ENCODE measurements at regions not wholly inside any gene's neighbourhood (a gene's known extent, or its start where the extent isn't known, plus 50 kb on each side); places are given as distances from the start of the nearest gene placed in this dataset.
"Not testable (repeated sequence)": the region's sequence is repeated elsewhere in the genome, so short reads cannot be mapped to it uniquely, and the experiment has no call there.

GRCh38 chr12:11446372-11446771 is 51.0 kb upstream of the PRB2 start:
- no peak for DNase-seq

- no peak for DNase-seq
These were observed 62.8 kb upstream of the PRB2 start for GRCh38 chr12:11457996-11458645.

GRCh38 chr12:11460343-11461023 is 65.1 kb upstream of the PRB2 start:
- no peak for DNase-seq

- no peak for DNase-seq
These were observed 66.1 kb upstream of the PRB2 start for GRCh38 chr12:11461433-11461832.

- no peak for DNase-seq
These were observed 81.7 kb upstream of the PRB2 start for GRCh38 chr12:11477110-11477509.

- peak; percentile 28 for DNase-seq
These were observed 87.6 kb upstream of the PRB2 start for GRCh38 chr12:11482955-11483354.

GRCh38 chr12:11486623-11487444 is 91.5 kb upstream of the PRB2 start:
- peak; percentile 60 for DNase-seq

GRCh38 chr12:11496157-11496851 is 100.9 kb upstream of the PRB2 start:
- DNase-seq = no peak

- DNase-seq = no peak
These were observed 102.1 kb upstream of the PRB2 start for GRCh38 chr12:11497438-11497837.

- DNase-seq = no peak
These were observed 102.6 kb upstream of the PRB2 start for GRCh38 chr12:11497995-11498394.

- DNase-seq = not testable (repeated sequence)
These were observed 103.2 kb upstream of the PRB2 start for GRCh38 chr12:11498574-11498973.

- DNase-seq = no peak
These were observed 104.4 kb upstream of the PRB2 start for GRCh38 chr12:11499806-11500187.

GRCh38 chr12:11500188-11500860 is 105.0 kb upstream of the PRB2 start:
- peak; percentile 77 for DNase-seq

GRCh38 chr12:11500861-11501230 is 105.5 kb upstream of the PRB2 start:
- no peak for DNase-seq

- DNase-seq = peak; percentile 74
These were observed 113.3 kb upstream of the PRB2 start for GRCh38 chr12:11508699-11509098.

GRCh38 chr12:11509326-11509725 is 114.0 kb upstream of the PRB2 start:
- DNase-seq = no peak

GRCh38 chr12:11510671-11511070 is 115.3 kb upstream of the PRB2 start:
- peak; percentile 58 for DNase-seq

- no peak for DNase-seq
These were observed 117.9 kb upstream of the PRB2 start for GRCh38 chr12:11513288-11513687.

- no peak for DNase-seq
These were observed 121.7 kb upstream of the PRB2 start for GRCh38 chr12:11517080-11517479.

GRCh38 chr12:11524446-11524845 is 125.0 kb upstream of the ETV6 start:
- no peak for DNase-seq

GRCh38 chr12:11534064-11534463 is 115.4 kb upstream of the ETV6 start:
- no peak for DNase-seq

- no peak for DNase-seq
These were observed 114.3 kb upstream of the ETV6 start for GRCh38 chr12:11535127-11535526.

GRCh38 chr12:11539156-11539555 is 110.3 kb upstream of the ETV6 start:
- DNase-seq = no peak
